ENCODE measurements at regions not wholly inside any gene's neighbourhood (a gene's known extent, or its start where the extent isn't known, plus 50 kb on each side); places are given as distances from the start of the nearest gene placed in this dataset.

GRCh38 chr5:51225789-51226742 lies 157.2 kb upstream of the ISL1 start:
- TF ChIP-seq POLR2A (IDR thresholded peaks at IDR 0.05; ENCODE audit: low read length) (no peak), GATA1 (IDR thresholded peaks at IDR 0.05; ENCODE audit: low read depth, low read length) (no peak)
